NCI-H187 (cell line): ENCODE measurements at regions not wholly inside any gene's neighbourhood (a gene's known extent, or its start where the extent isn't known, plus 50 kb on each side); places are given as distances from the start of the nearest gene placed in this dataset.
"Not testable (repeated sequence)": the region's sequence is repeated elsewhere in the genome, so short reads cannot be mapped to it uniquely, and the experiment has no call there.

ENCODE experiments used
- DNase-seq, 2 experiments: peaks; one replicate each; lab custom pipeline; 2025; lab: John Stamatoyannopoulos, UW

- no peak for DNase-seq
These were observed 136.5 kb upstream of the LARP1 start for GRCh38 chr5:154618696-154619095.

- no peak for DNase-seq
These were observed 136.6 kb upstream of the HAND1 start for GRCh38 chr5:154614595-154614994.

- DNase-seq = no peak
These were observed 136.1 kb upstream of the HAND1 start for GRCh38 chr5:154614125-154614524.

GRCh38 chr5:154612666-154613065 lies 134.6 kb upstream of the HAND1 start:
- no peak for DNase-seq

GRCh38 chr5:154611341-154611767 lies 133.3 kb upstream of the HAND1 start:
- no peak for DNase-seq

- peak; percentile 2 to 33 for DNase-seq
These were observed 132.5 kb upstream of the HAND1 start for GRCh38 chr5:154610321-154611154.

GRCh38 chr5:154609251-154609650 lies 131.2 kb upstream of the HAND1 start:
- no peak for DNase-seq

- no peak for DNase-seq
These were observed 130.5 kb upstream of the HAND1 start for GRCh38 chr5:154608531-154609011.

GRCh38 chr5:154607746-154608145 lies 129.7 kb upstream of the HAND1 start:
- no peak for DNase-seq

- DNase-seq = no peak
These were observed 128.2 kb upstream of the HAND1 start for GRCh38 chr5:154606246-154606645.

GRCh38 chr5:154603953-154604679 lies 126.1 kb upstream of the HAND1 start:
- no peak for DNase-seq

- no peak for DNase-seq
These were observed 125.5 kb upstream of the HAND1 start for GRCh38 chr5:154603485-154603884.

- DNase-seq = no peak
These were observed 125.0 kb upstream of the HAND1 start for GRCh38 chr5:154603011-154603410.

- no peak for DNase-seq
These were observed 123.0 kb upstream of the HAND1 start for GRCh38 chr5:154601014-154601413.

GRCh38 chr5:154598021-154598420 lies 120.0 kb upstream of the HAND1 start:
- DNase-seq = no peak

- DNase-seq = not testable (repeated sequence)
These were observed 118.8 kb upstream of the HAND1 start for GRCh38 chr5:154596844-154597243.

GRCh38 chr5:154595662-154596061 lies 117.6 kb upstream of the HAND1 start:
- DNase-seq = no peak

GRCh38 chr5:154593796-154594195 lies 115.8 kb upstream of the HAND1 start:
- no peak for DNase-seq

GRCh38 chr5:154593071-154593470 lies 115.0 kb upstream of the HAND1 start:
- no peak for DNase-seq

- no peak for DNase-seq
These were observed 112.2 kb upstream of the HAND1 start for GRCh38 chr5:154590093-154590724.

GRCh38 chr5:154589511-154589910 lies 111.5 kb upstream of the HAND1 start:
- no peak for DNase-seq

- not testable (repeated sequence) for DNase-seq
These were observed 110.9 kb upstream of the HAND1 start for GRCh38 chr5:154588833-154589425.
